Liver (tissue), 3 donors: ENCODE measurements at regions not wholly inside any gene's neighbourhood (a gene's known extent, or its start where the extent isn't known, plus 50 kb on each side); places are given as distances from the start of the nearest gene placed in this dataset.

Experiments
- EGR1 ChIP-seq, 2 donors: IDR thresholded peaks; 2 replicates each; pipeline ENCODE4 v1.6.1; 2016 to 2018; ENCODE audit warnings: antibody characterized with exemption in 2 of 2, low read depth in 2 of 2
- FOXA1 ChIP-seq: IDR thresholded peaks from 2 replicates; pipeline ENCODE4 v1.6.1; 2016; ENCODE audit warnings: antibody characterized with exemption
- JUND ChIP-seq, 2 donors: IDR thresholded peaks; 2 replicates each; pipeline ENCODE4 v1.6.1; 2016; ENCODE audit warnings: antibody characterized with exemption in 2 of 2
- RAD21 ChIP-seq, 2 donors: IDR thresholded peaks; 2 replicates each; pipeline ENCODE4 v1.6.1; 2016; ENCODE audit warnings: antibody characterized with exemption in 2 of 2, mild to moderate bottlenecking in 2 of 2
- RXRA ChIP-seq, 2 donors: IDR thresholded peaks; 2 replicates each; pipeline ENCODE4 v1.6.1; 2017 to 2018; ENCODE audit warnings: antibody characterized with exemption in 2 of 2, mild to moderate bottlenecking in 1 of 2
- TAF1 ChIP-seq: conservative IDR thresholded peaks from 2 replicates; pipeline ENCODE4 v1.6.1; 2016; ENCODE audit warnings: antibody characterized with exemption, mild to moderate bottlenecking
- YY1 ChIP-seq: IDR thresholded peaks from 2 replicates; pipeline ENCODE4 v1.6.1; 2016; ENCODE audit warnings: antibody characterized with exemption, mild to moderate bottlenecking
- TF ChIP-seq, protein P1 (sequence below): fragments of 150-350 bp; IDR thresholded peaks from 2 replicates; pipeline ENCODE4 v1.5.1; 2017; ENCODE audit warnings: improper control_type of control experiment, low read depth, low read length; ENCODE audit not compliant: missing input control
- TF ChIP-seq, protein P2 (sequence below): IDR thresholded peaks from 2 replicates; pipeline ENCODE4 v1.6.1; 2016; ENCODE audit warnings: antibody characterized with exemption
- TF ChIP-seq, protein P3 (sequence below): IDR thresholded peaks from 2 replicates; pipeline ENCODE4 v1.6.1; 2016; ENCODE audit warnings: antibody characterized with exemption
- donor health status: healthy.
- donor health status: healthy.

DNA sequence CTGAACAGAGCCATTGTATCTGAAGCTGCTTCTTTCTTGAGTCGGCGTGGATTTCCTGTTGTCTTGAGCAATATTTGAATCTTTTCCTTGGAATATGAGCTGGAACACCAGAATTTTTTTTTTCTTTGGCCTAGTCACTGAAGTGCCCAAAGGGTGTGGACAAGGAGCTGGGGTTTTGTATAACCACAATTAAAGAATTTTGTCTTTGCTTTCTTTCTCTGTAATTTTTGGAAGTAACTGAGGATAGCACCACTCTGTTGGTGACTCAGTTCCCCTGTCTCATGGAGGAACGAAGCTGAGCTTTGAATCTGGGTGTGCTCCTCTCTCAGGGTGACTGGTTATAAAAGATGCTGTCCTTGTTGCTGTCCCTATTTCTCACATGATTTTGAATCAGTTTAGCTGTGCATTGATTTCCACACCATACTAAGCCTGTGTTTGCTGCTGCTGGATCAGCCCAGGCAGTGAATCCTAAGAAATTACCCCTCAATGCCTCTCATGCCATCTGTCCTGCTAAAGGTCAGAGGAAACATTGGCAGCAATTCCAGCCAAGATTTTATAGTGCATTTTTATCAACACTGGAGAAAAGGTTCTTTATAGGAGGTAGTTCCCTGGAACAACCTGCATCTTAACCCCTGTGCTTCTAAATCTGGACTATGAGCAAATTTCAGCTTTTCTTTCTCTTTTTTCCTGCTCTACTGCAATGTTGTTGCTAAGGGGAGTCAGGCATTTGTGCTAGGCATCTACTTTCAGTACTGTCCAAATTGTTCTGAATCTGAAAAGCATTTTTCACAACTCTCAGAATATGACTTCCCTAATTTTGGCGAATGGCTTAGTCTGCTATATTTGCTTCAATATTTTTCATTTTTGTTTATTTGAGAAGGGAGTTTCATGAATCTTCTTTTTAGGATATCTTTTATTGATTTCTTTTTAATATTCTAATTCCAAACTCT is 540.8 kb downstream of the SOX6 start:
- TF ChIP-seq, protein P1, sequence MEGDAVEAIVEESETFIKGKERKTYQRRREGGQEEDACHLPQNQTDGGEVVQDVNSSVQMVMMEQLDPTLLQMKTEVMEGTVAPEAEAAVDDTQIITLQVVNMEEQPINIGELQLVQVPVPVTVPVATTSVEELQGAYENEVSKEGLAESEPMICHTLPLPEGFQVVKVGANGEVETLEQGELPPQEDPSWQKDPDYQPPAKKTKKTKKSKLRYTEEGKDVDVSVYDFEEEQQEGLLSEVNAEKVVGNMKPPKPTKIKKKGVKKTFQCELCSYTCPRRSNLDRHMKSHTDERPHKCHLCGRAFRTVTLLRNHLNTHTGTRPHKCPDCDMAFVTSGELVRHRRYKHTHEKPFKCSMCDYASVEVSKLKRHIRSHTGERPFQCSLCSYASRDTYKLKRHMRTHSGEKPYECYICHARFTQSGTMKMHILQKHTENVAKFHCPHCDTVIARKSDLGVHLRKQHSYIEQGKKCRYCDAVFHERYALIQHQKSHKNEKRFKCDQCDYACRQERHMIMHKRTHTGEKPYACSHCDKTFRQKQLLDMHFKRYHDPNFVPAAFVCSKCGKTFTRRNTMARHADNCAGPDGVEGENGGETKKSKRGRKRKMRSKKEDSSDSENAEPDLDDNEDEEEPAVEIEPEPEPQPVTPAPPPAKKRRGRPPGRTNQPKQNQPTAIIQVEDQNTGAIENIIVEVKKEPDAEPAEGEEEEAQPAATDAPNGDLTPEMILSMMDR = no peak
- TF ChIP-seq TAF1 (no peak), FOXA1 (no peak), RXRA (IDR thresholded peaks at IDR 0.05) (no peak), YY1 (no peak), RAD21 (IDR thresholded peaks at IDR 0.05) (no peak), JUND (IDR thresholded peaks at IDR 0.05) (no peak), EGR1 (IDR thresholded peaks at IDR 0.05; ENCODE audit: low read depth in 2 of 2) (no peak)
- TF ChIP-seq, protein P2, sequence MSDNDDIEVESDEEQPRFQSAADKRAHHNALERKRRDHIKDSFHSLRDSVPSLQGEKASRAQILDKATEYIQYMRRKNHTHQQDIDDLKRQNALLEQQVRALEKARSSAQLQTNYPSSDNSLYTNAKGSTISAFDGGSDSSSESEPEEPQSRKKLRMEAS = no peak
- TF ChIP-seq, protein P3, sequence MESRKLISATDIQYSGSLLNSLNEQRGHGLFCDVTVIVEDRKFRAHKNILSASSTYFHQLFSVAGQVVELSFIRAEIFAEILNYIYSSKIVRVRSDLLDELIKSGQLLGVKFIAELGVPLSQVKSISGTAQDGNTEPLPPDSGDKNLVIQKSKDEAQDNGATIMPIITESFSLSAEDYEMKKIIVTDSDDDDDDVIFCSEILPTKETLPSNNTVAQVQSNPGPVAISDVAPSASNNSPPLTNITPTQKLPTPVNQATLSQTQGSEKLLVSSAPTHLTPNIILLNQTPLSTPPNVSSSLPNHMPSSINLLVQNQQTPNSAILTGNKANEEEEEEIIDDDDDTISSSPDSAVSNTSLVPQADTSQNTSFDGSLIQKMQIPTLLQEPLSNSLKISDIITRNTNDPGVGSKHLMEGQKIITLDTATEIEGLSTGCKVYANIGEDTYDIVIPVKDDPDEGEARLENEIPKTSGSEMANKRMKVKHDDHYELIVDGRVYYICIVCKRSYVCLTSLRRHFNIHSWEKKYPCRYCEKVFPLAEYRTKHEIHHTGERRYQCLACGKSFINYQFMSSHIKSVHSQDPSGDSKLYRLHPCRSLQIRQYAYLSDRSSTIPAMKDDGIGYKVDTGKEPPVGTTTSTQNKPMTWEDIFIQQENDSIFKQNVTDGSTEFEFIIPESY = no peak
